HL-60 (cell line): ENCODE measurements at regions not wholly inside any gene's neighbourhood (a gene's known extent, or its start where the extent isn't known, plus 50 kb on each side); places are given as distances from the start of the nearest gene placed in this dataset.

ENCODE experiments used
- DNase-seq, 2 experiments: peaks; one replicate each; pipeline ENCODE4 v3.0.0-alpha.2; 2010 to 2020; ENCODE audit warnings: low read depth in 1 of 2, low spot score in 1 of 2
- H3K27ac ChIP-seq: fragments of 250-450 bp; sonication (Bioruptor Pico); replicated peaks from 2 replicates; pipeline ENCODE4 v1.5.1; 2020; ENCODE audit warnings: mild to moderate bottlenecking, moderate library complexity
- H3K27me3 ChIP-seq: fragments of 250-450 bp; sonication (Bioruptor Pico); 2 replicates; pipeline ENCODE4 v1.5.1; 2021; ENCODE audit warnings: mild to moderate bottlenecking, moderate library complexity; ENCODE audit not compliant: insufficient read depth, poor library complexity, severe bottlenecking
- H3K4me3 ChIP-seq: replicated peaks from 2 replicates; pipeline ENCODE4 v1.5.1; 2011; ENCODE audit warnings: mild to moderate bottlenecking, control low read depth, low read length; ENCODE audit not compliant: insufficient read depth
- GABPA ChIP-seq: IDR thresholded peaks from 2 replicates; pipeline ENCODE4 v1.6.1; 2012; ENCODE audit warnings: low read depth
- POLR2AphosphoS5 ChIP-seq: IDR thresholded peaks from 2 replicates; pipeline ENCODE4 v1.6.1; 2012; ENCODE audit warnings: low read depth
- SPI1 ChIP-seq: IDR thresholded peaks from 2 replicates; pipeline ENCODE4 v1.6.1; 2012; ENCODE audit warnings: low read depth, mild to moderate bottlenecking, borderline replicate concordance
- TF ChIP-seq, protein P1 (sequence below): IDR thresholded peaks from one replicate; pipeline ENCODE4 v1.5.1; 2011; ENCODE audit warnings: low read length, control low read depth, inconsistent platforms; ENCODE audit not compliant: insufficient read depth
- TF ChIP-seq, protein P2 (sequence below): IDR thresholded peaks from 2 replicates; pipeline ENCODE4 v1.6.1; 2012; ENCODE audit warnings: low read depth; ENCODE audit not compliant: insufficient replicate concordance

DNA sequence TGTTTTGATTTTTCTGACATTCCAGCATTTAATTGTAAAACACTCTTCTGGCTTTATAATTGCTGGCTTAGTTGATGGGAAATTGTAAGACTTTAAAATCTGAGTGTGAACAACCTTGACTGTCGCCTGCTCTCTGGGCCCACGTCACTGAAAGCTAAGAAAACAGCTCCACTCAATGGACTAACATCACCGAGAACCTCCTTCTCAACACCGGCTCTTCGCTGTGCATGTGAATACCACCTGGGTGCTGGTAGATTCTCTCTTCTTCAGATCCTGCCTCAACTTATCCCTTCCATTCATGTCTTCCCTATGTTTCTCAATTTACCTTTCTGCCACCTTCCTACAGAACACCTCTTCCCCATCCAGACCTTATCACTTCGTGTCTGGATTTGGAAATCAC is 523.1 kb upstream of the ID2 start:
- Histone ChIP-seq H3K27me3 (no peaks in the 10 kb centered on the region), H3K4me3 (no peak overlapping the region), H3K27ac (no peak overlapping the region)
- DNase-seq, result no peak
- no peak for TF ChIP-seq SPI1
- TF ChIP-seq, protein P1, sequence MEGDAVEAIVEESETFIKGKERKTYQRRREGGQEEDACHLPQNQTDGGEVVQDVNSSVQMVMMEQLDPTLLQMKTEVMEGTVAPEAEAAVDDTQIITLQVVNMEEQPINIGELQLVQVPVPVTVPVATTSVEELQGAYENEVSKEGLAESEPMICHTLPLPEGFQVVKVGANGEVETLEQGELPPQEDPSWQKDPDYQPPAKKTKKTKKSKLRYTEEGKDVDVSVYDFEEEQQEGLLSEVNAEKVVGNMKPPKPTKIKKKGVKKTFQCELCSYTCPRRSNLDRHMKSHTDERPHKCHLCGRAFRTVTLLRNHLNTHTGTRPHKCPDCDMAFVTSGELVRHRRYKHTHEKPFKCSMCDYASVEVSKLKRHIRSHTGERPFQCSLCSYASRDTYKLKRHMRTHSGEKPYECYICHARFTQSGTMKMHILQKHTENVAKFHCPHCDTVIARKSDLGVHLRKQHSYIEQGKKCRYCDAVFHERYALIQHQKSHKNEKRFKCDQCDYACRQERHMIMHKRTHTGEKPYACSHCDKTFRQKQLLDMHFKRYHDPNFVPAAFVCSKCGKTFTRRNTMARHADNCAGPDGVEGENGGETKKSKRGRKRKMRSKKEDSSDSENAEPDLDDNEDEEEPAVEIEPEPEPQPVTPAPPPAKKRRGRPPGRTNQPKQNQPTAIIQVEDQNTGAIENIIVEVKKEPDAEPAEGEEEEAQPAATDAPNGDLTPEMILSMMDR, result no peak

DNA sequence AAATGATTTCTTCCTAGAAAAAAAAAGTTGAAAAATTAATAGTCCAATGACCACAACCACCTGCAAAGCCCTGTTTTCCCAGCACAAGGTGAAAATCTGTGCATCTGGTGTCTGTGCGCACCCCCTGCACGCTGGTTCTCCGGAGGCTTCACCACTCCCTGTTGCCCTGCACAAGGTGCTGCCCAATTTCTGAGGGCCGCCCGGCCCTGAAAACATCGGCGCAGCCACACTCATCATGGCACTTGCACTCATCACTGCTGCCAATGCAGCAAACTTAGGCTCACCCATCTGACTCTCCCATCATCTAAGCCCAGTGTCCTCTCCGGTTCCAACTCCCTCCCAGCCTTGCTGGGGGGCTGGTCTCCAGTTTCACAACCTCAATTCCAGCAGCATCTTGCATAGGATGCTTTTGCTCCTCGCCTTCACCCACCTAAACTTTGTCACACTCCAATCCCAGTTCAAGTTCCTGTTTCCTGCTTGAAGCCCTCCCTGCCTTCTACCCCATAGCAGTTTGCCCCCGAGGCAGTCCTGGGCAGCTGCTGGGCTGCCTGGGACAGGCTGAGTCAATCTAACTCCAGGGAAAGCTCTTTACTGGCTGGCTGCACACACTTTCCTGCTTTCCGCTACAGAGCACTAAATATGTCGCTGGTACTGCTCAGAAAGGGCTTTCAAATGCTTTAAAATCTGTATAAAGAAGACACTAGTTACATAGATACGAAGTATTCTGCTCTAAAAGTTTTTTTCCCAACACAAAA is 522.5 kb upstream of the ID2 start:
- TF ChIP-seq, protein P2, sequence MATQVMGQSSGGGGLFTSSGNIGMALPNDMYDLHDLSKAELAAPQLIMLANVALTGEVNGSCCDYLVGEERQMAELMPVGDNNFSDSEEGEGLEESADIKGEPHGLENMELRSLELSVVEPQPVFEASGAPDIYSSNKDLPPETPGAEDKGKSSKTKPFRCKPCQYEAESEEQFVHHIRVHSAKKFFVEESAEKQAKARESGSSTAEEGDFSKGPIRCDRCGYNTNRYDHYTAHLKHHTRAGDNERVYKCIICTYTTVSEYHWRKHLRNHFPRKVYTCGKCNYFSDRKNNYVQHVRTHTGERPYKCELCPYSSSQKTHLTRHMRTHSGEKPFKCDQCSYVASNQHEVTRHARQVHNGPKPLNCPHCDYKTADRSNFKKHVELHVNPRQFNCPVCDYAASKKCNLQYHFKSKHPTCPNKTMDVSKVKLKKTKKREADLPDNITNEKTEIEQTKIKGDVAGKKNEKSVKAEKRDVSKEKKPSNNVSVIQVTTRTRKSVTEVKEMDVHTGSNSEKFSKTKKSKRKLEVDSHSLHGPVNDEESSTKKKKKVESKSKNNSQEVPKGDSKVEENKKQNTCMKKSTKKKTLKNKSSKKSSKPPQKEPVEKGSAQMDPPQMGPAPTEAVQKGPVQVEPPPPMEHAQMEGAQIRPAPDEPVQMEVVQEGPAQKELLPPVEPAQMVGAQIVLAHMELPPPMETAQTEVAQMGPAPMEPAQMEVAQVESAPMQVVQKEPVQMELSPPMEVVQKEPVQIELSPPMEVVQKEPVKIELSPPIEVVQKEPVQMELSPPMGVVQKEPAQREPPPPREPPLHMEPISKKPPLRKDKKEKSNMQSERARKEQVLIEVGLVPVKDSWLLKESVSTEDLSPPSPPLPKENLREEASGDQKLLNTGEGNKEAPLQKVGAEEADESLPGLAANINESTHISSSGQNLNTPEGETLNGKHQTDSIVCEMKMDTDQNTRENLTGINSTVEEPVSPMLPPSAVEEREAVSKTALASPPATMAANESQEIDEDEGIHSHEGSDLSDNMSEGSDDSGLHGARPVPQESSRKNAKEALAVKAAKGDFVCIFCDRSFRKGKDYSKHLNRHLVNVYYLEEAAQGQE, result no peak
- TF ChIP-seq, protein P1, result no peak
- TF ChIP-seq POLR2AphosphoS5 (no peak), GABPA (no peak), SPI1 (no peak)
- no peak overlapping the region for H3K4me3 ChIP-seq
- DNase-seq, result no peak
- H3K27me3 ChIP-seq, result no peaks in the 10 kb centered on the region
- no peak overlapping the region for H3K27ac ChIP-seq

DNA sequence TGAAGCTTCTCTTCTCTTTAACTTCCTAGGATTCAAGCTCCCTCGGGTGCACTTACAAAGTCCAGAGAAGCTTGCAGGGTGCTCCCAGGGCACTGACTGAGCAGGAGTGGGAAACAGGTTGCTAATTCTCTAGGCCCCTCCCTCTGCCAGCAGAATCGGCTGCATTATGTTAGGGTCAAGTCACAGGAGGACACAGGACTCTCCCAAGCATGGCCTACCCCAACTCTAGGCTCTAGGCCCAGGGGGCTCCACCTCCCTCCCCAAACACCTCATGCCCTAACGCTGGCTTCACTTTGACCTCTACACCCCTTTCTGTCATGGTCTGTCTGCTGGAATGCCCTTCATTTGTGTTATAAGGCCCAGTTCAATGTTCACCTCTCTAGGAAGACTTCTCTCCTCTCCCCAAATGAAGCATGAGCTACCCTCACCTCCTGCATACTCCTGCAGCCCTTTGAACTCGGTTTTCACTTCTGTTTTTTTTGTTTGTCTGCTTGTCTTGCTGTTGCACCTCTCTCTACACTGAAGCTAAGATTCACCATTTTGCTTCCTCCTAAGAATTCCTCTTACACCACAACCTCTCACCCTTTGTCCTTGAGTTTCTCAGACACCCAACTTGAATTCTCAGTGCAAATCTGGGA is 521.8 kb upstream of the ID2 start:
- no peaks in the 10 kb centered on the region for H3K27me3 ChIP-seq
- H3K27ac ChIP-seq, result no peak overlapping the region
- DNase-seq, result no peak
- no peak overlapping the region for H3K4me3 ChIP-seq
- TF ChIP-seq GABPA (no peak), SPI1 (no peak), POLR2AphosphoS5 (no peak)
- TF ChIP-seq, protein P2, result no peak
- TF ChIP-seq, protein P1, result no peak
